DOHH2 (cell line): ENCODE measurements at regions not wholly inside any gene's neighbourhood (a gene's known extent, or its start where the extent isn't known, plus 50 kb on each side); places are given as distances from the start of the nearest gene placed in this dataset.

Experiments
- CTCF ChIP-seq: fragments of 200-600 bp; sonication (generic); IDR thresholded peaks from one replicate; pipeline ENCODE4 v1.5.1; 2014; ENCODE audit warnings: antibody characterized with exemption, mild to moderate bottlenecking, low read depth, low read length; ENCODE audit not compliant: poor library complexity, severe bottlenecking
- EZH2phosphoT487 ChIP-seq: fragments of 200-600 bp; sonication (generic); IDR thresholded peaks from 2 replicates; pipeline ENCODE4 v1.6.1; 2017; ENCODE audit warnings: borderline replicate concordance, mild to moderate bottlenecking, antibody characterized with exemption, low read length, moderate library complexity, mixed read lengths

GRCh38 chr20:61129311-61129710 is 122.8 kb upstream of the CDH4 start:
- TF ChIP-seq CTCF (no peak), EZH2phosphoT487 (no peak)
